ENCODE measurements at regions not wholly inside any gene's neighbourhood (a gene's known extent, or its start where the extent isn't known, plus 50 kb on each side); places are given as distances from the start of the nearest gene placed in this dataset.
A peak's percentile ranks its signal among the peaks of the same experiment; 100 is the strongest.

- TF ChIP-seq CTCF (IDR thresholded peaks at IDR 0.05) (peak in 1 of 4 experiments; percentile 14), POLR2A (IDR thresholded peaks at IDR 0.05) (no peak)
Measured at GRCh38 chr16:64455275-64455674, 666.6 kb downstream of the CDH11 start.

Data from uterus (tissue), 2 donors.